ENCODE measurements at regions not wholly inside any gene's neighbourhood (a gene's known extent, or its start where the extent isn't known, plus 50 kb on each side); places are given as distances from the start of the nearest gene placed in this dataset.

GRCh38 chr18:10285283-10285640 lies 169.2 kb upstream of the APCDD1 start:
- DNase-seq (ENCODE audit: low spot score), result no peak

DNA sequence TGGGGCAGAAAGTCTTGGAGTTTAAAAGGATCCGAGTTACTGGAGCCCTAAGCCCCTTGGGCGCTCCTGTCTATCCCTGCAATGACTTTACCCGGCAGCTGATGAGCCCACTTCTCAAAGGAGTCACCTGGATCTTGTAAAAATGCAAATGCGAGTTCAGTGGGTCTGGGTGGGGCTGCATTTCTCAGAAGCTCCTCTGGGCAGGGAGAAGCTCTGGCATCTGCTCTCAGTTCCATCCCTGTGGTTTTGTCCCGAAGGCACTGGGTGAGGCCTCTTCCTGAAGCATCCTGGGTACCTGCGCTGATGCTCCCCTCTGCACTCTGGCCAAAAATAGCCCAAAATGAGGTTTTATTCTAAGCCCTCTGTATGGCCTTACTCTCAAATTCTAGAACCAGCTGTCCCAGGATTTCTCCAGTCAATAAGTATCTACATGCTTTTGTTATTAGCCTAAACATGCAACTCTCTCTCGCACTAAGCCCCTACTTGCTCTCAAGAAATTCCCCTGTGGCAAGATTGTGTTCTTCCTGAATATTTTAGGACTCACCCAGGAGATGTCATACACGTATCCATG lies 167.8 kb upstream of the APCDD1 start:
- DNase-seq (ENCODE audit: low spot score), result no peak

- DNase-seq (ENCODE audit: low spot score), result no peak
Measured at GRCh38 chr18:10289251-10289650, 165.2 kb upstream of the APCDD1 start.

DNA sequence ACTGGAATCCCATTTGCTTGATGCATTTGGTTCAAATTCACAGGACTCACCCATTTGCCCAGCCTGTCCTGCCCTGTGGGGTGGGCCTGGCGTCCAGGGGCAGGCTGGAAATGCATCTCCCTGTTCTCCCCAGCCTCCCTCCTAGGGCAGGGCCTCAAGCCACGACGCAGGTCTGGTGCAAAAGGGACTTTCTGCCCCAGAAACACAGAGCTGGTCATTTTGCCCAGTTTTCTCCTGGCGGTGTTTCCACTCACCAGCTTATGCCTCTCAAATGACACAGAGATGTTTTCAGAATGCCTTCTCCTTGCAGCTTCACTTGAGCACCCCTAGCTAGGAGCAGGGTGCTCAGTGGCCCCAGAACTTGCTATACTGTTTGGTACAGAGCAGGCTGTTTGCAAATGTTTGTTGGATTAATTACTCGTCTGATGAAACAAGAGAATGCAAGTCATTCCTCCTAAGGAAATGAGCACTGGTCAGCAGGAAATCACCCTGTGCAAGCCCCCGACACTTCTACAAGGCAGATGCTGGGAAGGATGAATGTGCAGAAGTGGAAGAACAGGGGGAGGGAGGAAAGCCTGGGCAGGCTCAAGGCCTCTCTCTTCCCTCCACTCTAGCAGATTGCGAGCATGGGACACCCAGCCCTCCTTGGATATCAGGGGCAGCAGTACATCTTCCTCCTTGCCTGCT lies 164.3 kb upstream of the APCDD1 start:
- DNase-seq (ENCODE audit: low spot score), result peak; percentile 16

DNA sequence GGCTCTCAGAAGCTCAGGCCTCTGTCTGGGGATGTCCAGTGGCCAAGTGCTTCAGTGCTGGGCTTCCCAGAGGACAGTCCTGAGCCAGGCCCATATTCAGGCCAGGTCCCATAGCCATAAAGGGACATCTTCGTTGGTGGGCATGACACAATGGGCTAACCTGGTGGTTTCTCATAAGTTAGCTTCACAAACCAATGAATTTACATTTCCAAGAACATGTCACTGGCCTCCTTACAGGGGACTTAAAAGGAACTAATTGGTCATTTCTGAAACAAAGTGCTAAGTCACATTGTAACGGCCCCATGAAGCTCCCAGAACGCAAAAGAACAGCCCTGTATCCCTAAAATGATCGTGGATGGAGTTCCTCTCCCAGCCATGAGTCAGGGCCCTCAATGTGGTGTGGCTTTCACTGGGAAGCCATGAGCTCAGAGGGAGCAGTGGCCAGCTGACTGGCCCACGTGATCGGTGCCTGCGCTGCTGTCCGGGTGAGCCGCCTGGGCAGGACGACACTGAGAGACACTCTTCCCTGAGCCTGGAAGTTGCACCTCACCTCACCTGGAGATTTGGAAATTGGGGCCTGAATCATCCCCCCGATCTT lies 163.7 kb upstream of the APCDD1 start:
- DNase-seq (ENCODE audit: low spot score), result no peak

DNA sequence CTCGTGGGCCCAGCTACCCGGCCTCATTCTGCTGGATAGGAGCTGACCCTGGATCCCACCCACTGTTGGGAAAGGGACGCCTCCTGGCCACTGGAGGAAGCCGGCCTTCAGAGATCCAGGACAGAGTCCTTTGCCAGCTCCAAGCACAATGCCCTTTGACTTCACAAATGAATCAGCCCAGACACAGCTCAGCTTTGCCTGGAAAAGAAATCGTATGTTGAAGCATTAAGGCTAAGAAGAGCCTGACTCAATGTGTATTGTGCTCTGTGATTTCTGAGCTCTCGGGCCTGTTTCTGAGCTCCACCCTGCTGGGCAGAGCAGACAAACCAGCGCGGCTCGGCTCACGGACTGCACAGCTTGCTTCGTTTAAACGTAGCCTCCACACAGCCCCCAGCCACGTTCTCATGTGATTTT lies 162.9 kb upstream of the APCDD1 start:
- DNase-seq (ENCODE audit: low spot score), result peak; percentile 11

GRCh38 chr18:10293966-10294365 lies 160.5 kb upstream of the APCDD1 start:
- DNase-seq (ENCODE audit: low spot score), result no peak

- no peak for DNase-seq (ENCODE audit: low spot score)
Measured at GRCh38 chr18:10295751-10296150, 158.7 kb upstream of the APCDD1 start.

DNA sequence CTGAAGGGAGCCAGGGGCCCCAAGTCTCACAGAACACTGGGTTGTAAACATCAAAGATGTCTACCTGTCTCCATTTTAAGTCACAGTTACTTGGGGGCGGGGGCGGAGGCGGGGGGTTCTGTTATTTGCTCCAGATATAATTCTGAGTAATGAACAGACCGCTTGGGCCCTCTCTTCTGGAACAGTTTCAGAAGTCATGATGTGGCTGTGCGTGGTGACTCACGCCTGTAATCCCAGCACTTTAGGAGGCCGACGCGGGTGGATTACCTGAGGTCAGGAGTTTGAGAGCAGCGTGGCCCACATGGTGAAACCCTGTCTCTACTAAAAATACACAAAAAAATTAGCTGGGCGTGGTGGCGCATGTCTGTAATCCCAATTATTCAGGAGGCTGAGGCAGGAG lies 157.9 kb upstream of the APCDD1 start:
- no peak for DNase-seq (ENCODE audit: low spot score)

DNA sequence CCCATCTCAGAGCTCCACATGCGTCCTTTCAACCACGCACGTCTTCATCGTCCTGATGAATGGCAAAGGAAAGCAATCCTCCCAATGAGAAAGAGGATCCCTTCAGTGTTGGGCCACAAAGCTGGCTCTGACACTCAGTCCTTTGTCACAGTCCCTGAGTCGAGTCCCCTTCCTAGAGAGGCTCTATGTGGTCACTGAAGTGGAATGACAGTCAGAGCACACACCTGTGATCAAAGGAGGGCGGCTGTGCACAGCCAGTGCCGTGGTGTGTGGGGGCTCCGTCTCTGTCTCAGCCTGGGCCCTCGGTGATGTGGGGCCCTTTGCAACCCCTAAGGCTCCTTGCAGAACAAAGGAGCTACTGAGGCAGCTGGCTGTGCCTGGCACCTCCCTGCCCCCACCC lies 157.3 kb upstream of the APCDD1 start:
- DNase-seq (ENCODE audit: low spot score), result no peak

- DNase-seq (ENCODE audit: low spot score), result no peak
Measured at GRCh38 chr18:10298346-10298745, 156.1 kb upstream of the APCDD1 start.

DNA sequence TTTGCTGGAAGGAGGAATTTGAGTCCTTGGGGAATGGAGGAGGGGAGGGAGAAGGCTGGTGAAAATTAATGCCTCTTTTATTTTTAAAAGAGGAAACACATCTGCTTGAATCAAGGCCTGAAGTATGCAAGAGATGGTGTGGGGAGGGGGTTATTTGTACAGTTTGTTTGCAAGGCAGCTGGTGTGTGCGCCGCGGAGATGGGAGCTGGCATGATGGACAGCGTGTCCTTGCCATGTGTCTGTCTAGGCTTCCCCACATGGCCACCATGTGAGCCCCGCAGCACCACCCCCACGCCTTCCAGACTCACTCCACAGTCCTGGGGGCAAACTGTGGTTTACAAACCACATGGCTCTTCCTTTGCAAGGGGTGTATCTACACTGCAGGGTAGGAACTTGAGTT lies 154.8 kb upstream of the APCDD1 start:
- no peak for DNase-seq (ENCODE audit: low spot score)

DNA sequence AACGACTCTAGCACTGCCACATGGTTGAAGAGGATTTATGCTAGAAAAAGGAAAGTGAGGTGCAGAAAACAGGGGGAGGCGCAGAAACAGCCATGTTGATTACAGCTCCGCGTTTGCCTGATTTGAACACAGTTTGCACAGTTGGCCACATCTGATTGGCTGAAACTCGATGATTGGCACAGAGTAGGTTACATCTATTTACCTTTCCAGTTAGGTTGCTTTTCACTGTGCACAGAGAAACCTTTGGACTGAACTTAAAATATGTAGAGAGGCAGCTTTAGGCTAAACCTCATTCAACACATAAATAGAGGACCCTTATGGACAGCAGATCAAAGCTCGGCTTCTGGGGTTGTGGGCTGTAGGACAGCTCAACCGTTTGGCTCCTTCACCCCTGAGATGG lies 153.7 kb upstream of the APCDD1 start:
- DNase-seq (ENCODE audit: low spot score), result no peak

- DNase-seq (ENCODE audit: low spot score), result no peak
Measured at GRCh38 chr18:10301831-10302483, 152.5 kb upstream of the APCDD1 start.

- DNase-seq (ENCODE audit: low spot score), result no peak
Measured at GRCh38 chr18:10303171-10303570, 151.3 kb upstream of the APCDD1 start.

DNA sequence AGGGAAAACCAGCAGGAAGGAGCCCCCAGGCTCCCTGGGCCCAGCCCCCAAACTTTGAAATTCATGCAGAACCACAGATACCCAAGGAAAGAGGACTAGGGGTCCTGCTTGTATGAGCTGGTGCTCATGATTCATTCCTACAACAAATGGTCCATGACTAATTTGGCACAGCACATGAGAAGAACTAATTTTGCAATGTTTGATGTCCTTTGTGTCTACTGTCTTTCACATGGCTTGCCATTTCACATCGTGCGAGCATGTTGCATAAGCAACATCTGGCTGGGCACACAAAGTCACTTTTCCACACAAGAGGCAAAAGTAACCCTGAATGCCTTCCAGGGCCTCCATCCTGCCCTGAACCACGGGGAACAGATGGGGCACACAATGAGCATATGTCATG lies 149.6 kb upstream of the APCDD1 start:
- DNase-seq (ENCODE audit: low spot score), result no peak

- no peak for DNase-seq (ENCODE audit: low spot score)
Measured at GRCh38 chr18:10306779-10307178, 147.7 kb upstream of the APCDD1 start.

DNA sequence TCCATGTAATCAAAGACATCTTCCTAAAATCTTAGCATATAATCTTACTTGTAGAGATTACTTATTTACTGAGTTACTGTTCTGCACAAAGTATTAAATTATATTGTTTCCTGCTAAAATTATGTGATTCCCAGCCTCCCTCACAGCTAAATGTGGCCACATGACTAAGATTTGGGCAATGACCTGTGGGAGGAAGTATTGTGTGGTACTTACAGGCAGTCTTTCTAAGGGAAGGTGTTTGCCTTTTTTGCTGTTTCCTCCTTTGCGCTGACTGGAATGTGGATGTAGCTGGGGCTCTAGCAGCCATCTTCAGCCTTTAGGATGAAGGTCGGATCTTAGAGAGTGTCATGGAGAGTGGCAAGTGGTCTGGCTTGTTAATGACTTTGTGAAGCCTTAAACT lies 146.3 kb upstream of the APCDD1 start:
- DNase-seq (ENCODE audit: low spot score), result no peak

DNA sequence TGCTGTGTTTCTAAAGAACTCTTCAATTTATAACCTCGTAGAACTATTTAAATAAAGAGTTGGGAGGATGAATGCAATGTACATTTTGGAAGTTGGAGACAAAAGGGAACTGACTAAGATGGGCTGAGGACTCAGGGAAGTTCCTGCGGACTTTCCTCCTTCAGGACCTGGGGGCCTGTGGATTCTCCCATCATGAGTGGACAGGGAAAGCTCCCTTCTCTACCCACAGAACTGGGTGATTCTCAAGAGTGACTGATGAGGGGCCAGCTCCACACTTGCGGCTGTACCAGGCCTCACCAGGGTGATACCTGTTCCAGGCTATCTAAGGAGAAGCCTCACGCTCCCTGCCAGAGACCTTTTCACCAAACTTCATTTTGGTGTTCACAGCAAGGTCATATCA lies 143.8 kb upstream of the APCDD1 start:
- no peak for DNase-seq (ENCODE audit: low spot score)

GRCh38 chr18:10312326-10313015 lies 142.0 kb upstream of the APCDD1 start:
- DNase-seq (ENCODE audit: low spot score), result no peak

- no peak for DNase-seq (ENCODE audit: low spot score)
Measured at GRCh38 chr18:10313016-10313342, 141.5 kb upstream of the APCDD1 start.

GRCh38 chr18:10314066-10314465 lies 140.4 kb upstream of the APCDD1 start:
- no peak for DNase-seq (ENCODE audit: low spot score)

DNA sequence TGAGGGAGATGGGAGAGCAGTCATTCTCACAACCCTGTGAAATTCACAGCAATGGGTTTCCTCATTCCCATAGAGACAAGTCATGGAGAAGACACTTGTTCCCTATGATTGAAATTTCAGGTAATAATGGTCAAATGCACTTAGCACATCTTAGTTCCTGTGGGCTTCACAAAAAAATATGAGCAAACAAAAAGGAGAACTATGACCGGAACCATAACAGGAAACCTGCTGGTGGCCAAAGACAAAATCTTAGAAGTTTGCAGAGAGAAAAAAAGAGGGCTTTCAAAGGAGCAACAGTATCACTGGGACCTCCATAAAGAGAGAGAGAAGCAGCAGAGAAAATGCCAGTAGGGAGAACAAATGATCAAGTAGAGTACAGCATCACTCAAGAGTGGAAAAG lies 138.9 kb upstream of the APCDD1 start:
- DNase-seq (ENCODE audit: low spot score), result no peak

Data from kidney capillary endothelial cell (primary cell).